GM18517 (cell line): ENCODE measurements at regions not wholly inside any gene's neighbourhood (a gene's known extent, or its start where the extent isn't known, plus 50 kb on each side); places are given as distances from the start of the nearest gene placed in this dataset.

Source experiments
- ATAC-seq: cut with Tn5 transposase; IDR thresholded peaks from one replicate; pipeline ENCODE4 v1.9.1; 2021; ENCODE audit warnings: mild to moderate bottlenecking, moderate library complexity; ENCODE audit not compliant: unreplicated experiment

DNA sequence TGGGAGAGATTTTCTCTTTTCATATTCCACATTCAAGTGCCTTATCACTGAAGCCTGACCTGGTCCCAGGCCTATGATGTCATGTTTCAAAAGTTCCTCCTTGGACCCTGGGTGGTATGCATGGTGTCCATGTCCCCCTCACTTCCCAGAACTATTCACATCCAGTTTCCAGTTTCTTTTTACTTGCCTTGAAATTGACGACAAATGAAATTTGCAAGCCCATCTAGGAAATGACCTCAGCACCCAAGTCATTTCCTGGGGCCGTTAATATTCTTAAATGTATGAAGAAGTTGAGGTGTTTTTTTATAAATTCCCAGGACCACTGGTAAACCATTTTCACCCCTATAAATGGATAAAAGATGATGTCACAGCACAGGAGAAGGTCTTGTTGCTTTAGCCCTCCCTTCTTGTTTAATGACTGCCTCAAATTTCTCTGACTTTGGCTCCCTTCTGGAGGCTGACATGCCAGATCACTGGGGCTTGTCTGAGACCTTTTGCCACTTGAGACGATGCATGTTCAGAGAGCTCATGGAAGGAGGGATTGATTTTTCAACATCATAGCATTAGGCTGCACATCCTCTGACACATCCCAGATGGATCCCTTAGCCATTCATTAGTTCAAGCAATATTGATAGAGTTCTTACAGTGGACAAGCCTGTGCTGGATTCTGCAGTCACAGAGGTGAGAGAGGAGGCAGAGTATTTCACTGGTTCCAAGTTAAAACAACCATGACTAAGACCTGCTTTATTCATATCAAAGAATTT lies 221.3 kb downstream of the PLPP3 start:
- ATAC-seq: no peak

- ATAC-seq: no peak
These were observed 222.9 kb downstream of the PLPP3 start for GRCh38 chr1:56356376-56356990.

GRCh38 chr1:56355918-56356317 lies 223.4 kb downstream of the PLPP3 start:
- ATAC-seq: no peak

GRCh38 chr1:56355422-56355821 lies 223.9 kb downstream of the PLPP3 start:
- ATAC-seq: no peak

GRCh38 chr1:56345831-56346230 lies 233.5 kb downstream of the PLPP3 start:
- ATAC-seq: no peak

- ATAC-seq: no peak
These were observed 238.4 kb downstream of the PLPP3 start for GRCh38 chr1:56340977-56341376.

GRCh38 chr1:56339786-56340465 lies 239.4 kb downstream of the PLPP3 start:
- no peak for ATAC-seq

DNA sequence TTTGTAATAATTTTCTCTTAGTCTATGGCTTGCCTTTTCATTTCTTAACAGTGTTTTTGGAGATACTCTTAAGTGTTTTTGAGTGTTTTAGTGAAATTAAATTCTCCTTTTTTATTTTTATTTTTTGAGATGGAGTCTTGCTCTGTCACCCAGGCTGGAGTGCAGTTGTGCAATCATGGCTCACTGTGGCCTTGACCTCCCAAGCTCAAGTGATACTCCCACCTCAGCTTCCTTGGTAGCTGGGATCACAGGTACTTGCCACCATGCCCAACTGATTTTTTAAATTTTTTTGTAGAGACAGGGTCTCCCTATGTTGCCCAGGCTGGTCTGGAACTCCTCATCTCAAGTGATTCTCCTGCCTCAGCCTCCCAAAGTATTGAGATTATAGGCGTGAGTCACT lies 240.3 kb downstream of the PLPP3 start:
- ATAC-seq: no peak

GRCh38 chr1:56336982-56337381 lies 242.4 kb downstream of the PLPP3 start:
- no peak for ATAC-seq

DNA sequence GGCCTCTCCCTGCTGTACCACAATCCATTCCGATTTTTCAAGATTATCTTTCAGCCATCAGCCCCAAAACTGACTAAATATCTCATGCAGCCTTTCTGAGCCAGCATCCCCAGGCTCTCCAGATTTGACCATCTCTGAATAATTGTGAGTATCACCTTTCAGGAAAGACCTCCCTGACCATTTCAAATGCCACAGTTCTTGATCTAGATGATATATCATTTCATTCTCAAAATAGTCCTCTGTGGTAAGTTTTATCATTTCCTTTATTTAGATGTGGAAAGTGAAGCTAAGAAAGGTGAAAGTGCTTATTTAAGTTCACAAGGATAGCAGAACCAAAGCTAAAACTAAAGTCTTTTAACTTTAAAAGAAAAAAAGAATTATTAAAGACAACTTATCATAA lies 244.0 kb downstream of the PLPP3 start:
- no peak for ATAC-seq

DNA sequence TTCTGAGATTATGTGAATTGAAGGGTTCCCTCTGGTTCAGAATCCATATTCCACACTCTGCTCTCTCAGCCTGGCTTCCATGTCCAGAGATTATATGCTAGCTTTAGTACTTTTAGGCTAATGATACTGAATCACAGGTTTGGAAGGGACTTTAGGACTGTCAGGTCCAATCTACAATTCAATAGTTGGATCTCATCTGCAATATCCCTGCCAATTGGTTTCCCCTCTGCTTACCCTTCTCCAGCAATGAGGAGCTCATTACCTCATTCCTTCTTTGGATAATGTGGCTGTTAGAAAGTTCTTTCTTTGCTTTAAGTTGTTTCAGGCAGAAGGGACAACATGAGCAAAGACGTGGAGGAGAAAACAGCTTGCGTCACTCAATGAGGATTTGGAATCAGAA lies 245.3 kb downstream of the PLPP3 start:
- ATAC-seq: no peak

DNA sequence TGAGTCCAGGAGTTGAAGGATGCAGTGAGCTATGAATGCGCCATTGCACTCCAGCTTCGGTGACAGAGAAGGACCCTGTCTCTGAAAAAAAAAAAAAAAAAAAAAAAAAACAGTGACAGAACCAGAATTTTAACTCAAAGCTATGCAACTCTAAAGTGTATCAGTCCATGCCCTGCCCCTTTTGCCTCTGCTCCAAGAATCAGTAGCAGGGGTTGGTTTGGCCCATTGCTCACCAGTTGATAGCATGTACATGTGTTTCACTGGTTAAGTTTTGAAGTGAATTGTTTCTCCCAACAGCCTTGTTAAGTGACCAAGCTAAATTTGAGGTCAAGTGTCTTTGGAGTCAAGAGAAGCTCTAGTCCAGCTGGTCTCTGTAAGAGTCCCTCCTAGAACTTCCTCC lies 245.9 kb downstream of the PLPP3 start:
- ATAC-seq: no peak

GRCh38 chr1:56331892-56332567 lies 247.3 kb downstream of the PLPP3 start:
- ATAC-seq: no peak

DNA sequence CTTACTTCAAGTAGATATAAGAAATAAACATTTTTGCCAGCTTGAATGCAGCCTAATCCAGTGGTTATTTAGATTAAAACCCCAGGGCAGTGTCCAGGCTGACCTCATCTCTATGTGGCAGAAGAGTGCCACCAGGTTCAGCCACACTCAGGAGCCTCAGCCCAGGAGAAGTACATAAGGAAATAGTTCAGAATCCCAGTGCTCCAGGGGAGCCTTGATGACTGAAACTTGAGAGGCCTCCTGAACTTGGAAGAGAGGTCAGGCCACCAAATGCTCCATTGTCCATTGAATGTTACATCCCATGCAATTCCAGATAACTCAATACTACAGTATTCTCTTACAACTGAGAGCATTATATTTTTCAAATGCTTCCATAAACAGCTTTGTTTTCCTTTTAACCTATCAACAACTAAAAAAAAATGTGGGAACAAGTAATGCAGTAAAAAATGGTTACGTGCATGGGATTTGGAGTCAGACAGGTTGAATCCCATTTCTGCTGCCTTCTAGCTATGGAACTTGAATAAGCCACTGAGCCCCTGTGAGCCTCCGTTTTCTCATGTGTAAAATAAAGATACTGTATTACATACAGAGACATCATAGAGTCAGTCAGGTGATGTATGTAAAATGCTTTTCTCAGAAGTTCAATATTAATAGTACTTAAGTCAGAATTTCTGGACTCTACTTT lies 248.0 kb downstream of the PLPP3 start:
- no peak for ATAC-seq

GRCh38 chr1:56330391-56331026 lies 248.9 kb downstream of the PLPP3 start:
- ATAC-seq: peak; percentile 94

- ATAC-seq: no peak
These were observed 249.4 kb downstream of the PLPP3 start for GRCh38 chr1:56329970-56330369.

DNA sequence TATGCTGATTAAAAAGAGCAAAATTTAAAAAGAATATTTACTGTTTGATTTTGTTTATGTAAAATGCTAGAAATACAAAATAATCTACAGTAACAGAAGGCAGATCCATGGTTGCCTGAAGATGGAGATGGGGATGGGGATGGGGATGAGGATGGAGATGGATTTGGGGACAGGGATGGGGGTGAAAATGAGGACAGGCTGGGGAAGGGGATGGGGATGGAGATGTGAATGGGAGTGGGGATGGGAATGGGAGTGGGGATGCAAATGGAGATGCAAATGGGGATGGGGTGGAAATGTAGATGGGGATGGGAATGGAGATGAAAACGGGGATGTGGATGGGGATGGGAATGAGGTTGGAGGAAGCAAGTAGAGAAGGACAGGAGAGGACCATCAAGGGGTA lies 252.2 kb downstream of the PLPP3 start:
- no peak for ATAC-seq

DNA sequence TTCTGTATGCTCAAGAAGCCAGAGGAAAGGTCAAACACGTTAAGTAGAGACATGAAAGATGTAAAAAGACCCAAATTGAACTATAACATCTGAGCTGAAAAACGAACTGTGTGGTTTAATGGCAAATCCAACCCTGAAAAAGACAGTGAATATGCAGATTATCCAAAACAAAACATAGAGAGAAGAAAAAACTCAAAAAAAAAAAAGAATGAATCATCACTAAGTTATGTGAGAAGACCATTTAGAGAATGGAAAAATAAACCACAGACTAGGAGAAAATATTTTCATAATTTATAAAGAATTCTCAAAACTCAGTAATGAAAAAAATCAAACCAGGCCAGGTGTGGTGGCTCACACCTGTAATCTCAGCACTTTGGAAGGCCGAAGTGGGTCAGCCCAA lies 253.3 kb downstream of the PLPP3 start:
- no peak for ATAC-seq

DNA sequence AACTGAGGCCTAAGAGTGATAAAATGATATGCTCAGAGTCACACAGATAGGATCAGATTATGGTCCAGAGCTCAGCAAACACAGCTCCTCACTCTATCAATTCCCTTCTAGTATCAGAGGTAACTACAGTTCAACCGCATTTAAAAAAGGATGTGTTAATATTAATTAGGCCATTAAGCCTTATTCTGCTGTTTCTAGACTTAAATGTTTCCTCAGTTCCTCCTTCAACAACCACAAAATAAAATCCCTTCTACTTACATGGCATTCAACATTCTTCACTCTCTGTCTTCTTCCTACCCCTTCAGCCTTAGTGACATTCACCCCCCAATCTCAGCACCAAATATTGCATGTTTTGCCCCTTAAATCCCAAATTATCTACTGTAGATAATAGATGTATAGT lies 254.9 kb downstream of the PLPP3 start:
- no peak for ATAC-seq

DNA sequence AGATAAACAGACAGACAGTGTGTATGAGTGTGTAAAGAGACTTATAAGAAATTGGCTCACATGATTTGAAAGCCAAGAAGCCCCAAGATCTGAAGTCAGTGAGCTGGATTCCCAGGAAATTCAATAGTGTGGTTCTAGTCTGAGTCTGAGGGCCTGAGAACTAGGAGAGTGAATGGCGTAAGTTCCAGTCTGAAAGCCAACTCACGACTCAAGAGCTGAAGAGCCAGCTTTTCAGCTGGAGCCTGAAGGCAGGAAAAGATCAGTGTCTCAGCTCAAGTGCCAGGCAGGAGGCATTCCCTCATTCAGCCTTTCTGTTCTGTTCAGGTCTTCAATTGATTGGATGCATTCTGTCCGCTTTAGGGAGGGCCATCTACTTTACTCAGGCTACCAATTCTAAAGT lies 257.2 kb downstream of the PLPP3 start:
- no peak for ATAC-seq

- ATAC-seq: no peak
These were observed 258.2 kb downstream of the PLPP3 start for GRCh38 chr1:56321150-56321490.
